MM.1S (cell line): ENCODE measurements at regions not wholly inside any gene's neighbourhood (a gene's known extent, or its start where the extent isn't known, plus 50 kb on each side); places are given as distances from the start of the nearest gene placed in this dataset.

ENCODE experiments used
- DNase-seq: peaks from one replicate; pipeline ENCODE4 v3.0.0-alpha.2; 2015
- H2AFZ ChIP-seq: fragments of 300-600 bp; sonication (generic); 2 replicates; pipeline ENCODE4 v1.6.0; 2016; ENCODE audit warnings: antibody characterized with exemption, low read length
- H3F3A ChIP-seq: fragments of 300-600 bp; sonication (generic); 2 replicates; pipeline ENCODE4 v1.6.1; 2016; ENCODE audit warnings: mild to moderate bottlenecking, antibody characterized with exemption, low read length, moderate library complexity, mixed read lengths; ENCODE audit not compliant: insufficient read depth
- H3K27ac ChIP-seq: fragments of 300-600 bp; sonication (generic); 2 replicates; pipeline ENCODE4 v1.5.1; 2016; ENCODE audit warnings: mild to moderate bottlenecking, low read length
- H3K27me3 ChIP-seq: fragments of 300-600 bp; sonication (generic); replicated peaks from 2 replicates; pipeline ENCODE4 v1.6.0; 2016; ENCODE audit warnings: low read length; ENCODE audit not compliant: insufficient read depth
- H3K36me3 ChIP-seq: fragments of 300-600 bp; sonication (generic); replicated peaks from 2 replicates; pipeline ENCODE4 v1.6.1; 2016; ENCODE audit warnings: mild to moderate bottlenecking, low read length, mixed read lengths; ENCODE audit not compliant: insufficient read depth
- H3K4me1 ChIP-seq: fragments of 300-600 bp; sonication (generic); 2 replicates; pipeline ENCODE4 v1.6.1; 2016; ENCODE audit warnings: low read length, mixed read lengths
- H3K4me2 ChIP-seq: fragments of 300-600 bp; sonication (generic); 2 replicates; pipeline ENCODE4 v1.6.0; 2016; ENCODE audit warnings: low read depth, low read length
- H3K4me3 ChIP-seq: fragments of 300-600 bp; sonication (generic); 2 replicates; pipeline ENCODE4 v1.5.1; 2016; ENCODE audit warnings: low read length, mixed read lengths
- H3K79me2 ChIP-seq: fragments of 300-600 bp; sonication (generic); 2 replicates; pipeline ENCODE4 v1.6.1; 2016; ENCODE audit warnings: mixed run types, low read length, mixed read lengths
- H3K9ac ChIP-seq: fragments of 300-600 bp; sonication (generic); 2 replicates; pipeline ENCODE4 v1.6.1; 2016; ENCODE audit warnings: low read length, mixed read lengths
- H3K9me2 ChIP-seq: fragments of 300-600 bp; sonication (generic); replicated peaks from 2 replicates; pipeline ENCODE4 v1.6.1; 2016; ENCODE audit warnings: mild to moderate bottlenecking, low read length, mixed read lengths; ENCODE audit not compliant: insufficient read depth
- H3K9me3 ChIP-seq: fragments of 300-600 bp; sonication (generic); replicated peaks from 2 replicates; pipeline ENCODE4 v1.6.1; 2016; ENCODE audit warnings: mild to moderate bottlenecking, low read length, mixed read lengths; ENCODE audit not compliant: insufficient read depth
- H4K20me1 ChIP-seq: fragments of 300-600 bp; sonication (generic); 2 replicates; pipeline ENCODE4 v1.6.1; 2016; ENCODE audit warnings: mild to moderate bottlenecking, low read length, moderate library complexity, mixed read lengths; ENCODE audit not compliant: insufficient read depth
- CTCF ChIP-seq: fragments of 300-600 bp; sonication (generic); IDR thresholded peaks from 2 replicates; pipeline ENCODE4 v1.5.1; 2016; ENCODE audit warnings: antibody characterized with exemption, low read length, mixed read lengths
- EZH2 ChIP-seq: fragments of 300-600 bp; sonication (generic); optimal IDR thresholded peaks from 2 replicates; pipeline ENCODE3; 2017; ENCODE audit warnings: low read depth, mild to moderate bottlenecking, antibody characterized with exemption, low read length, mixed read lengths
- EZH2phosphoT487 ChIP-seq: fragments of 300-600 bp; sonication (generic); IDR thresholded peaks from 2 replicates; pipeline ENCODE4 v1.6.1; 2018; ENCODE audit warnings: antibody characterized with exemption, low read length

GRCh38 chr20:23251779-23252178 lies 98.8 kb upstream of the NXT1 start:
- no peak overlapping the region for H3K4me2 ChIP-seq
- H3F3A ChIP-seq: no peaks in the 10 kb centered on the region
- H3K27ac ChIP-seq: no peak overlapping the region
- H3K4me3 ChIP-seq: no peak overlapping the region
- H3K9me2 ChIP-seq: no peaks in the 10 kb centered on the region
- no peak overlapping the region for H2AFZ ChIP-seq
- H3K27me3 ChIP-seq: no peaks in the 10 kb centered on the region
- no peak for TF ChIP-seq EZH2phosphoT487
- TF ChIP-seq EZH2: no peak
- TF ChIP-seq CTCF: no peak
- H4K20me1 ChIP-seq: no peaks in the 10 kb centered on the region
- H3K36me3 ChIP-seq: no peaks in the 10 kb centered on the region
- H3K9ac ChIP-seq: no peak overlapping the region
- H3K79me2 ChIP-seq: no peaks in the 10 kb centered on the region
- no peaks in the 10 kb centered on the region for H3K4me1 ChIP-seq
- H3K9me3 ChIP-seq: no peaks in the 10 kb centered on the region
- DNase-seq: no peak

GRCh38 chr20:23249541-23249940 lies 101.0 kb upstream of the NXT1 start:
- H3K36me3 ChIP-seq: no peaks in the 10 kb centered on the region
- no peaks in the 10 kb centered on the region for H3K9me3 ChIP-seq
- no peaks in the 10 kb centered on the region for H3K4me1 ChIP-seq
- no peak overlapping the region for H3K27ac ChIP-seq
- no peak overlapping the region for H2AFZ ChIP-seq
- no peaks in the 10 kb centered on the region for H3K79me2 ChIP-seq
- no peak for TF ChIP-seq CTCF
- no peaks in the 10 kb centered on the region for H3F3A ChIP-seq
- no peak overlapping the region for H3K9ac ChIP-seq
- no peaks in the 10 kb centered on the region for H3K27me3 ChIP-seq
- H3K4me2 ChIP-seq: no peak overlapping the region
- DNase-seq: no peak
- no peaks in the 10 kb centered on the region for H4K20me1 ChIP-seq
- H3K9me2 ChIP-seq: no peaks in the 10 kb centered on the region
- no peak overlapping the region for H3K4me3 ChIP-seq

- DNase-seq: no peak
- Histone ChIP-seq H3K79me2 (no peaks in the 10 kb centered on the region), H3K36me3 (no peaks in the 10 kb centered on the region), H2AFZ (no peak overlapping the region), H3K27ac (no peak overlapping the region), H3K9me2 (no peaks in the 10 kb centered on the region), H3K4me1 (no peaks in the 10 kb centered on the region), H3K9me3 (no peaks in the 10 kb centered on the region), H3F3A (no peaks in the 10 kb centered on the region), H3K4me3 (no peak overlapping the region), H3K9ac (no peak overlapping the region), H4K20me1 (no peaks in the 10 kb centered on the region), H3K27me3 (no peaks in the 10 kb centered on the region), H3K4me2 (no peak overlapping the region)
- TF ChIP-seq CTCF: no peak
- TF ChIP-seq EZH2: no peak
- TF ChIP-seq EZH2phosphoT487: no peak
These were observed 102.1 kb upstream of the NXT1 start for GRCh38 chr20:23248461-23248882.
